K562 (cell line): ENCODE measurements at regions not wholly inside any gene's neighbourhood (a gene's known extent, or its start where the extent isn't known, plus 50 kb on each side); places are given as distances from the start of the nearest gene placed in this dataset.

Experiments used
- ATAC-seq: fragments of 200-7000 bp; cut with Tn5 transposase; 3 replicates; pipeline ENCODE4 v1.9.1; 2020; ENCODE audit warnings: moderate library complexity
- BruUV-seq: library from RNA; stranded (reverse); fragments of 400-500 nt; replicated peaks from 2 replicates; lab custom pipeline; 2021; lab: Mats Ljungman, UMichigan
- CTCF ChIA-PET: fragments of 300-600 bp; formaldehyde crosslinking; extraction: SDS; loops from one replicate; lab custom pipeline; 2021; ENCODE audit warnings: low intra/inter-chr PET ratio; lab: Yijun Ruan, JAX
- POLR2A ChIA-PET: fragments of 300-600, 350-650 bp; sonication (Branson Sonifier 250); formaldehyde crosslinking; extraction: SDS; loops from one replicate; lab custom pipeline; 2021; ENCODE audit warnings: antibody characterized with exemption, inconsistent platforms; lab: Yijun Ruan, JAX
- DNase-seq, 4 experiments: peaks; one replicate each; pipeline versions ENCODE4 v3.0.0 to v3.0.0-alpha.2; 2011 to 2018; ENCODE audit warnings: low spot score in 3 of 4, mixed read lengths in 3 of 4; ENCODE audit errors: extremely low read depth in 1 of 4
- FAIRE-seq: peaks from 2 replicates; lab custom pipeline; 2011; peaks lifted over from hg19 to GRCh38; lab: Jason Lieb, UNC
- H2AFZ ChIP-seq: 2 replicates; pipeline ENCODE4 v1.6.0; 2011; ENCODE audit warnings: low read depth, low read length, control low read depth, inconsistent platforms
- H3K27ac ChIP-seq: fragments of 200-600 bp; 3 replicates; pipeline ENCODE4 v1.8.0; 2011; ENCODE audit warnings: low read depth, mild to moderate bottlenecking, control low read depth, inconsistent platforms, low read length, moderate library complexity, mixed read lengths; ENCODE audit errors: extremely low read depth
- H3K27me3 ChIP-seq, 2 experiments: fragments of 300-600 bp in 1 of 2; 2 replicates in 1 of 2; 3 replicates in 1 of 2; pipeline versions ENCODE4 v1.6.0 to v1.8.0; 2011; ENCODE audit warnings: inconsistent platforms in 2 of 2, low read length in 2 of 2, mild to moderate bottlenecking in 1 of 2, mixed read lengths in 1 of 2, moderate library complexity in 1 of 2; ENCODE audit not compliant: control insufficient read depth in 2 of 2, insufficient read depth in 2 of 2
- H3K36me3 ChIP-seq: fragments of 300-600 bp; 3 replicates; pipeline ENCODE4 v1.8.0; 2011; ENCODE audit warnings: mild to moderate bottlenecking, low read length, inconsistent platforms; ENCODE audit not compliant: control insufficient read depth, insufficient read depth
- H3K4me1 ChIP-seq, 2 experiments: fragments of 200-600 bp in 1 of 2; replicated peaks in 1 of 2; 2 replicates in 1 of 2; 3 replicates in 1 of 2; pipeline versions ENCODE4 v1.5.1 to v1.8.0; 2011; ENCODE audit warnings: inconsistent platforms in 2 of 2, low read length in 2 of 2, mild to moderate bottlenecking in 1 of 2, mixed read lengths in 1 of 2, moderate library complexity in 1 of 2; ENCODE audit not compliant: control insufficient read depth in 2 of 2, insufficient read depth in 2 of 2
- H3K4me2 ChIP-seq: 2 replicates; pipeline ENCODE4 v1.6.1; 2011; ENCODE audit warnings: low read length, control low read depth, inconsistent platforms, mixed read lengths; ENCODE audit not compliant: insufficient read depth
- H3K4me3 ChIP-seq: fragments of 200-600 bp; sonication (generic), shearing (Covaris generic); 2 replicates; pipeline ENCODE4 v1.5.1; 2016; ENCODE audit warnings: control low read depth, inconsistent platforms
- H3K79me2 ChIP-seq: fragments of 200-600 bp; 3 replicates; pipeline ENCODE4 v1.8.0; 2011; ENCODE audit warnings: low read length, inconsistent platforms; ENCODE audit not compliant: control insufficient read depth, insufficient read depth
- H3K9ac ChIP-seq, 2 experiments: 2 replicates each; pipeline versions ENCODE4 v1.6.0 to v1.6.1; 2011; ENCODE audit warnings: low read depth in 2 of 2, low read length in 2 of 2, control low read depth in 1 of 2, inconsistent platforms in 1 of 2, mild to moderate bottlenecking in 1 of 2, mixed read lengths in 1 of 2; ENCODE audit not compliant: insufficient read depth in 1 of 2
- H3K9me1 ChIP-seq: one replicate; pipeline ENCODE4 v1.6.0; 2011; ENCODE audit warnings: inconsistent platforms, mild to moderate bottlenecking, low read length, moderate library complexity; ENCODE audit not compliant: control insufficient read depth, insufficient read depth
- H3K9me3 ChIP-seq: replicated peaks from 2 replicates; pipeline ENCODE4 v1.5.1; 2011; ENCODE audit warnings: low read depth, low read length, inconsistent platforms; ENCODE audit not compliant: control insufficient read depth, insufficient read depth
- H4K20me1 ChIP-seq: replicated peaks from 2 replicates; pipeline ENCODE4 v1.6.1; 2011; ENCODE audit warnings: low read length, inconsistent platforms, mixed read lengths; ENCODE audit not compliant: control insufficient read depth, insufficient read depth
- CBX3 ChIP-seq, 2 experiments: IDR thresholded peaks; 1 replicate in 1 of 2; 2 replicates in 1 of 2; pipeline ENCODE4 v1.6.1; 2012; ENCODE audit warnings: inconsistent platforms in 2 of 2, low read length in 2 of 2, borderline replicate concordance in 1 of 2, control low read depth in 1 of 2
- FOXA1 ChIP-seq: fragments of 450-650 bp; IDR thresholded peaks from 2 replicates; pipeline ENCODE4 v1.6.1; 2016; ENCODE audit warnings: mild to moderate bottlenecking, borderline replicate concordance
- HMGN3 ChIP-seq: IDR thresholded peaks from 2 replicates; pipeline ENCODE4 v1.6.1; 2011; ENCODE audit warnings: borderline replicate concordance, low read depth, mild to moderate bottlenecking, mixed read lengths, low read length; ENCODE audit not compliant: insufficient read length; ENCODE audit errors: extremely low read depth
- SMAD3 ChIP-seq: fragments of 450-650 bp; formaldehyde crosslinking; conservative IDR thresholded peaks from 2 replicates; pipeline ENCODE4 v1.4.0; 2020; ENCODE audit warnings: mild to moderate bottlenecking
- SREBF2 ChIP-seq: sonication (generic); formaldehyde crosslinking; IDR thresholded peaks from 2 replicates; pipeline ENCODE4 v1.4.0; 2020; ENCODE audit warnings: mild to moderate bottlenecking, missing genetic modification reagents
- TOE1 ChIP-seq, 2 experiments: fragments of 450-650 bp in 1 of 2; sonication (generic) in 1 of 2; formaldehyde crosslinking in 1 of 2; IDR thresholded peaks; 2 replicates each; pipeline versions ENCODE4 v1.7.1 to v1.8.0; 2016 to 2022; ENCODE audit warnings: borderline replicate concordance in 2 of 2, mild to moderate bottlenecking in 2 of 2, antibody characterized with exemption in 1 of 2, inconsistent platforms in 1 of 2, low read depth in 1 of 2, missing genetic modification reagents in 1 of 2, moderate library complexity in 1 of 2
- ZFP1 ChIP-seq: fragments of 450-650 bp; formaldehyde crosslinking; IDR thresholded peaks from 2 replicates; pipeline ENCODE4 v1.4.0; 2020; ENCODE audit warnings: mild to moderate bottlenecking, mixed read lengths
- WGBS: fragments of 100-300 bp; shearing (Covaris generic); methylation state at CpG from one replicate; pipeline ENCODE4 v1.1.6; 2016; ENCODE audit warnings: low coverage, mixed read lengths; ENCODE audit not compliant: insufficient coverage; ENCODE audit errors: missing lambda C conversion rate; 5-methylcytosine and 5-hydroxymethylcytosine counted together
- in situ Hi-C: fragments of 300-500 bp; cut with MboI; formaldehyde crosslinking; loops from 4 replicates; pipeline ENCODE4 v1.15.0; 2018; ENCODE audit warnings: inconsistent platforms, mixed read lengths
- intact Hi-C: fragments of 100-400 bp; cut with micrococcal nuclease; formaldehyde crosslinking; loops from 2 replicates; pipeline ENCODE4 v1.14.2; 2022
- TF ChIP-seq, protein P1 (sequence below): fragments of 250-450 bp; sonication (Bioruptor Pico); IDR thresholded peaks from 2 replicates; pipeline ENCODE4 v1.4.0; 2020
- TF ChIP-seq, protein P2 (sequence below): sonication (generic); formaldehyde crosslinking; IDR thresholded peaks from 2 replicates; pipeline ENCODE4 v1.5.0; 2020; ENCODE audit warnings: missing genetic modification reagents
- TF ChIP-seq, protein P3 (sequence below): fragments of 250-450 bp; sonication (Bioruptor Pico); IDR thresholded peaks from 2 replicates; pipeline ENCODE4 v1.8.0; 2021; ENCODE audit warnings: mild to moderate bottlenecking, moderate library complexity
- TF ChIP-seq, protein P4 (sequence below): sonication (generic); formaldehyde crosslinking; IDR thresholded peaks from 2 replicates; pipeline ENCODE4 v1.8.0; 2023; ENCODE audit warnings: mild to moderate bottlenecking, missing genetic modification reagents

DNA sequence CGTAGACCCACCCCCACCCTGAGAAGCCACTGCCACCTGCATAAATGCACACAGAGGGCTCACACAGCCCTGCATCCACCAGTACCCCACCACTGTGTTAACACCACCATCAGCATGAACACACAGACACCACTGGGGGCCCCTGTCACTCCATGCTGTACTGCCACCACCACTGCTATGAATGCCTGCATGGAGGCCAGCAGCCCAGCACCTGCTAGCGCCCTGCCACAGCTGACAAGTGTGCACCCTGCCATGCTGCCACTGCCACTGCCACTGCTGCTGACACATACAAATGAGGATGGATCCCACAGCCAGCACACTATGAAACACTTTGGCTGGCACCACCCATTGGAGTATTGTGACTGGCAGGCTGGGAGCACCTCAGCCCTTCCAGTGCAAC, 361.0 kb downstream of the TAFA4 start:
- in situ Hi-C loops, result no loop called here
- no peak for ATAC-seq
- no peak for DNase-seq
- 0% methylated on average over 1 of the region's 2 CpGs for WGBS
- Histone ChIP-seq H3K9ac (no peak overlapping the region), H3K9me3 (no peaks in the 10 kb centered on the region), H3K9me1 (no peaks in the 10 kb centered on the region), H3K4me2 (no peak overlapping the region), H3K79me2 (no peaks in the 10 kb centered on the region), H4K20me1 (no peaks in the 10 kb centered on the region), H2AFZ (no peak overlapping the region), H3K4me3 (no peak overlapping the region), H3K36me3 (no peaks in the 10 kb centered on the region), H3K27ac (no peak overlapping the region), H3K27me3 (no peaks in the 10 kb centered on the region), H3K4me1 (no peaks in the 10 kb centered on the region)
- ChIA-PET POLR2A (no interaction called here), CTCF (no interaction called here)
- intact Hi-C loops, result no loop called here
- no TSS peak for BruUV-seq
- FAIRE-seq, result no peak
- TF ChIP-seq, protein P1, sequence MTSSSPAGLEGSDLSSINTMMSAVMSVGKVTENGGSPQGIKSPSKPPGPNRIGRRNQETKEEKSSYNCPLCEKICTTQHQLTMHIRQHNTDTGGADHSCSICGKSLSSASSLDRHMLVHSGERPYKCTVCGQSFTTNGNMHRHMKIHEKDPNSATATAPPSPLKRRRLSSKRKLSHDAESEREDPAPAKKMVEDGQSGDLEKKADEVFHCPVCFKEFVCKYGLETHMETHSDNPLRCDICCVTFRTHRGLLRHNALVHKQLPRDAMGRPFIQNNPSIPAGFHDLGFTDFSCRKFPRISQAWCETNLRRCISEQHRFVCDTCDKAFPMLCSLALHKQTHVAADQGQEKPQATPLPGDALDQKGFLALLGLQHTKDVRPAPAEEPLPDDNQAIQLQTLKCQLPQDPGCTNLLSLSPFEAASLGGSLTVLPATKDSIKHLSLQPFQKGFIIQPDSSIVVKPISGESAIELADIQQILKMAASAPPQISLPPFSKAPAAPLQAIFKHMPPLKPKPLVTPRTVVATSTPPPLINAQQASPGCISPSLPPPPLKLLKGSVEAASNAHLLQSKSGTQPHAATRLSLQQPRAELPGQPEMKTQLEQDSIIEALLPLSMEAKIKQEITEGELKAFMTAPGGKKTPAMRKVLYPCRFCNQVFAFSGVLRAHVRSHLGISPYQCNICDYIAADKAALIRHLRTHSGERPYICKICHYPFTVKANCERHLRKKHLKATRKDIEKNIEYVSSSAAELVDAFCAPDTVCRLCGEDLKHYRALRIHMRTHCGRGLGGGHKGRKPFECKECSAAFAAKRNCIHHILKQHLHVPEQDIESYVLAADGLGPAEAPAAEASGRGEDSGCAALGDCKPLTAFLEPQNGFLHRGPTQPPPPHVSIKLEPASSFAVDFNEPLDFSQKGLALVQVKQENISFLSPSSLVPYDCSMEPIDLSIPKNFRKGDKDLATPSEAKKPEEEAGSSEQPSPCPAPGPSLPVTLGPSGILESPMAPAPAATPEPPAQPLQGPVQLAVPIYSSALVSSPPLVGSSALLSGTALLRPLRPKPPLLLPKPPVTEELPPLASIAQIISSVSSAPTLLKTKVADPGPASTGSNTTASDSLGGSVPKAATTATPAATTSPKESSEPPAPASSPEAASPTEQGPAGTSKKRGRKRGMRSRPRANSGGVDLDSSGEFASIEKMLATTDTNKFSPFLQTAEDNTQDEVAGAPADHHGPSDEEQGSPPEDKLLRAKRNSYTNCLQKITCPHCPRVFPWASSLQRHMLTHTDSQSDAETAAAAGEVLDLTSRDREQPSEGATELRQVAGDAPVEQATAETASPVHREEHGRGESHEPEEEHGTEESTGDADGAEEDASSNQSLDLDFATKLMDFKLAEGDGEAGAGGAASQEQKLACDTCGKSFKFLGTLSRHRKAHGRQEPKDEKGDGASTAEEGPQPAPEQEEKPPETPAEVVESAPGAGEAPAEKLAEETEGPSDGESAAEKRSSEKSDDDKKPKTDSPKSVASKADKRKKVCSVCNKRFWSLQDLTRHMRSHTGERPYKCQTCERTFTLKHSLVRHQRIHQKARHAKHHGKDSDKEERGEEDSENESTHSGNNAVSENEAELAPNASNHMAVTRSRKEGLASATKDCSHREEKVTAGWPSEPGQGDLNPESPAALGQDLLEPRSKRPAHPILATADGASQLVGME (CRISPR knock-in tag), result no peak
- TF ChIP-seq, protein P2, sequence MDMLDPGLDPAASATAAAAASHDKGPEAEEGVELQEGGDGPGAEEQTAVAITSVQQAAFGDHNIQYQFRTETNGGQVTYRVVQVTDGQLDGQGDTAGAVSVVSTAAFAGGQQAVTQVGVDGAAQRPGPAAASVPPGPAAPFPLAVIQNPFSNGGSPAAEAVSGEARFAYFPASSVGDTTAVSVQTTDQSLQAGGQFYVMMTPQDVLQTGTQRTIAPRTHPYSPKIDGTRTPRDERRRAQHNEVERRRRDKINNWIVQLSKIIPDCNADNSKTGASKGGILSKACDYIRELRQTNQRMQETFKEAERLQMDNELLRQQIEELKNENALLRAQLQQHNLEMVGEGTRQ (CRISPR knock-in tag), result no peak
- TF ChIP-seq, protein P3, sequence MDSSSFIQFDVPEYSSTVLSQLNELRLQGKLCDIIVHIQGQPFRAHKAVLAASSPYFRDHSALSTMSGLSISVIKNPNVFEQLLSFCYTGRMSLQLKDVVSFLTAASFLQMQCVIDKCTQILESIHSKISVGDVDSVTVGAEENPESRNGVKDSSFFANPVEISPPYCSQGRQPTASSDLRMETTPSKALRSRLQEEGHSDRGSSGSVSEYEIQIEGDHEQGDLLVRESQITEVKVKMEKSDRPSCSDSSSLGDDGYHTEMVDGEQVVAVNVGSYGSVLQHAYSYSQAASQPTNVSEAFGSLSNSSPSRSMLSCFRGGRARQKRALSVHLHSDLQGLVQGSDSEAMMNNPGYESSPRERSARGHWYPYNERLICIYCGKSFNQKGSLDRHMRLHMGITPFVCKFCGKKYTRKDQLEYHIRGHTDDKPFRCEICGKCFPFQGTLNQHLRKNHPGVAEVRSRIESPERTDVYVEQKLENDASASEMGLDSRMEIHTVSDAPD, result no peak
- no peak for TF ChIP-seq FOXA1
- no peak for TF ChIP-seq SMAD3 (CRISPR knock-in tag)
- no peak for TF ChIP-seq CBX3 (IDR thresholded peaks at IDR 0.05; ENCODE audit: borderline replicate concordance in 1 of 2, low read length in 2 of 2)
- TF ChIP-seq, protein P4, sequence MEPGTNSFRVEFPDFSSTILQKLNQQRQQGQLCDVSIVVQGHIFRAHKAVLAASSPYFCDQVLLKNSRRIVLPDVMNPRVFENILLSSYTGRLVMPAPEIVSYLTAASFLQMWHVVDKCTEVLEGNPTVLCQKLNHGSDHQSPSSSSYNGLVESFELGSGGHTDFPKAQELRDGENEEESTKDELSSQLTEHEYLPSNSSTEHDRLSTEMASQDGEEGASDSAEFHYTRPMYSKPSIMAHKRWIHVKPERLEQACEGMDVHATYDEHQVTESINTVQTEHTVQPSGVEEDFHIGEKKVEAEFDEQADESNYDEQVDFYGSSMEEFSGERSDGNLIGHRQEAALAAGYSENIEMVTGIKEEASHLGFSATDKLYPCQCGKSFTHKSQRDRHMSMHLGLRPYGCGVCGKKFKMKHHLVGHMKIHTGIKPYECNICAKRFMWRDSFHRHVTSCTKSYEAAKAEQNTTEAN (CRISPR knock-in tag), result no peak
- TF ChIP-seq ZFP1 (CRISPR knock-in tag), result no peak
- TF ChIP-seq TOE1 (IDR thresholded peaks at IDR 0.05; ENCODE audit: borderline replicate concordance), result no peak
- TF ChIP-seq TOE1 (CRISPR knock-in tag; IDR thresholded peaks at IDR 0.05; ENCODE audit: borderline replicate concordance, low read depth), result no peak
- no peak for TF ChIP-seq HMGN3
- no peak for TF ChIP-seq SREBF2 (CRISPR knock-in tag)
